ENCODE measurements at regions not wholly inside any gene's neighbourhood (a gene's known extent, or its start where the extent isn't known, plus 50 kb on each side); places are given as distances from the start of the nearest gene placed in this dataset.
"Not testable (repeated sequence)": the region's sequence is repeated elsewhere in the genome, so short reads cannot be mapped to it uniquely, and the experiment has no call there.

GRCh38 chr16:7791028-7791590, 458.5 kb downstream of the RBFOX1 start:
- H3K9me3 ChIP-seq (ENCODE audit: low read depth), result no peaks in the 10 kb centered on the region
- no peaks in the 10 kb centered on the region for H3K36me3 ChIP-seq
- no peak overlapping the region for H2AFZ ChIP-seq (replicated peaks)
- H3K36me3 Mint-ChIP-seq, result no peaks in the 10 kb centered on the region
- no peak overlapping the region for H3K4me3 Mint-ChIP-seq
- H3K27ac ChIP-seq, result no peak overlapping the region
- no peaks in the 10 kb centered on the region for H3K27me3 ChIP-seq
- H3K4me2 ChIP-seq, result no peak overlapping the region
- no peaks in the 10 kb centered on the region for H3K9me3 Mint-ChIP-seq
- no peak overlapping the region for H3K9ac ChIP-seq
- DNase-seq (ENCODE audit: low spot score), result no peak
- no peak overlapping the region for H3K27ac Mint-ChIP-seq
- no peaks in the 10 kb centered on the region for H4K20me1 ChIP-seq (ENCODE audit: low read depth)
- peaks cover 2% of the 10 kb centered on the region for H3K27me3 Mint-ChIP-seq (ENCODE audit: insufficient read depth, low read depth)
- TF ChIP-seq, protein P1, sequence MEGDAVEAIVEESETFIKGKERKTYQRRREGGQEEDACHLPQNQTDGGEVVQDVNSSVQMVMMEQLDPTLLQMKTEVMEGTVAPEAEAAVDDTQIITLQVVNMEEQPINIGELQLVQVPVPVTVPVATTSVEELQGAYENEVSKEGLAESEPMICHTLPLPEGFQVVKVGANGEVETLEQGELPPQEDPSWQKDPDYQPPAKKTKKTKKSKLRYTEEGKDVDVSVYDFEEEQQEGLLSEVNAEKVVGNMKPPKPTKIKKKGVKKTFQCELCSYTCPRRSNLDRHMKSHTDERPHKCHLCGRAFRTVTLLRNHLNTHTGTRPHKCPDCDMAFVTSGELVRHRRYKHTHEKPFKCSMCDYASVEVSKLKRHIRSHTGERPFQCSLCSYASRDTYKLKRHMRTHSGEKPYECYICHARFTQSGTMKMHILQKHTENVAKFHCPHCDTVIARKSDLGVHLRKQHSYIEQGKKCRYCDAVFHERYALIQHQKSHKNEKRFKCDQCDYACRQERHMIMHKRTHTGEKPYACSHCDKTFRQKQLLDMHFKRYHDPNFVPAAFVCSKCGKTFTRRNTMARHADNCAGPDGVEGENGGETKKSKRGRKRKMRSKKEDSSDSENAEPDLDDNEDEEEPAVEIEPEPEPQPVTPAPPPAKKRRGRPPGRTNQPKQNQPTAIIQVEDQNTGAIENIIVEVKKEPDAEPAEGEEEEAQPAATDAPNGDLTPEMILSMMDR (IDR thresholded peaks at IDR 0.05), result no peak
- TF ChIP-seq EZH2 (IDR thresholded peaks at IDR 0.05) (no peak), EZH2phosphoT487 (IDR thresholded peaks at IDR 0.05) (no peak)
- H3F3A ChIP-seq (ENCODE audit: low read depth), result no peaks in the 10 kb centered on the region
- H3K4me1 ChIP-seq, result no peaks in the 10 kb centered on the region
- no peak overlapping the region for H3K4me3 ChIP-seq
- H3K4me1 Mint-ChIP-seq, result no peaks in the 10 kb centered on the region
- H3K79me2 ChIP-seq (ENCODE audit: low read depth), result no peaks in the 10 kb centered on the region

DNA sequence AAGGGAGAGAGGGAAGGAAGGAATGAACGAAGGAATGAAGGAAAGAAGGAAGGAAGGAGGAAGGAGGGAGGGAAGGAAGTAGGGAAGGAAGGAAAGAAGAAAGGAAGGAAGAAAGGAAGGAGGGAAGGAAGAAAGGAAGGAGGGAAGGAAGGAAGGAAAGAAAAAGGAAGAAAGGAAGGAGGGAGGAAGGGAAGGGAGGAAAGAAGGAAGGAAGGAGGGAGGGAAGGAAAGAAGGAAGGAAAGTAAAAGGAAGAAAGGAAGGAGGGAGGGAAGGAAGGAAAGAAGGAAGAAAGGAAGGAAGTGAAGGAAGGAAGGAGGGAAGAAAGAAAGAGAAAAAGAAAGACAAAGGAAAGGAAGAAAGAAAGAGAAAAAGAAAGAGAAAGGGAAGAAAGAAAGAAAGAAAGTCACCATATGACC, 442.4 kb downstream of the RBFOX1 start:
- no peaks in the 10 kb centered on the region for H3K4me1 ChIP-seq
- TF ChIP-seq, protein P1 (IDR thresholded peaks at IDR 0.05), result no peak
- TF ChIP-seq EZH2 (IDR thresholded peaks at IDR 0.05) (no peak), EZH2phosphoT487 (IDR thresholded peaks at IDR 0.05) (no peak)
- no peaks in the 10 kb centered on the region for H3F3A ChIP-seq (ENCODE audit: low read depth)
- H3K27me3 ChIP-seq, result no peaks in the 10 kb centered on the region
- no peak overlapping the region for H2AFZ ChIP-seq (replicated peaks)
- H3K36me3 ChIP-seq, result no peaks in the 10 kb centered on the region
- Mint-ChIP-seq H3K9me3 (no peaks in the 10 kb centered on the region), H3K4me1 (no peaks in the 10 kb centered on the region), H3K4me3 (no peak overlapping the region), H3K27ac (no peak overlapping the region), H3K27me3 (ENCODE audit: insufficient read depth, low read depth) (peaks cover 2% of the 10 kb centered on the region), H3K36me3 (no peaks in the 10 kb centered on the region)
- no peak overlapping the region for H3K4me2 ChIP-seq
- H3K27ac ChIP-seq, result no peak overlapping the region
- no peaks in the 10 kb centered on the region for H3K9me3 ChIP-seq (ENCODE audit: low read depth)
- no peaks in the 10 kb centered on the region for H4K20me1 ChIP-seq (ENCODE audit: low read depth)
- no peak overlapping the region for H3K9ac ChIP-seq
- no peaks in the 10 kb centered on the region for H3K79me2 ChIP-seq (ENCODE audit: low read depth)
- DNase-seq (ENCODE audit: low spot score), result no peak
- no peak overlapping the region for H3K4me3 ChIP-seq

GRCh38 chr16:7772722-7773121, 440.1 kb downstream of the RBFOX1 start:
- Histone ChIP-seq H3K79me2 (ENCODE audit: low read depth) (no peaks in the 10 kb centered on the region), H3F3A (ENCODE audit: low read depth) (no peaks in the 10 kb centered on the region), H3K9ac (no peak overlapping the region), H3K27me3 (no peaks in the 10 kb centered on the region), H3K4me3 (no peak overlapping the region), H3K36me3 (no peaks in the 10 kb centered on the region), H3K4me1 (no peaks in the 10 kb centered on the region), H3K9me3 (ENCODE audit: low read depth) (no peaks in the 10 kb centered on the region), H4K20me1 (ENCODE audit: low read depth) (no peaks in the 10 kb centered on the region), H3K4me2 (no peak overlapping the region), H2AFZ (replicated peaks) (no peak overlapping the region), H3K27ac (no peak overlapping the region)
- no peak for DNase-seq (ENCODE audit: low spot score)
- Mint-ChIP-seq H3K4me1 (no peaks in the 10 kb centered on the region), H3K36me3 (no peaks in the 10 kb centered on the region), H3K27me3 (ENCODE audit: insufficient read depth, low read depth) (peaks cover 2% of the 10 kb centered on the region), H3K9me3 (no peaks in the 10 kb centered on the region), H3K27ac (no peak overlapping the region), H3K4me3 (no peak overlapping the region)
- TF ChIP-seq, protein P1 (IDR thresholded peaks at IDR 0.05), result no peak
- TF ChIP-seq EZH2phosphoT487 (IDR thresholded peaks at IDR 0.05) (no peak), EZH2 (IDR thresholded peaks at IDR 0.05) (no peak)

DNA sequence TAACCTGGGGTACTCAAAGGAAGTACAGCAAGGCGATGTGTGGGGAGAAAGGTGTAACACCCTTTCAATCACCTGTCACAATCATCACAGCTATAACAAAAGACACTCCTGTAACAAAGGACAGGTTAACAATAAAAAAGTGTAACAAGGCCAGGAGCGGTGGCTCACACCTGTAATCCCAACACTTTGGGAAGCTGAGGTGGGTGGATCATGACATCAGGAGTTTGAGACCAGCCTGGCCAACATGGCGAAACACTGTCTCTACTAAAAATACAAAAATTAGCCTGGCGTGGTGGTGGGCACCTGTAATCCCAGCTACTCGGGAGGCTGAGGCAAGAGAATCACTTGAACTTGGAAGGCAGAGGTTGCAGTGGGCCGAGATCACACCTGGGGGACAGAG, 436.4 kb downstream of the RBFOX1 start:
- H2AFZ ChIP-seq (replicated peaks); DNase-seq (ENCODE audit: low spot score); H3K36me3 ChIP-seq; H3K4me3 ChIP-seq; H3F3A ChIP-seq (ENCODE audit: low read depth); H3K9me3 ChIP-seq (ENCODE audit: low read depth); H3K4me3 Mint-ChIP-seq; H4K20me1 ChIP-seq (ENCODE audit: low read depth); H3K27me3 ChIP-seq; H3K4me1 ChIP-seq; H3K4me1 Mint-ChIP-seq; H3K9ac ChIP-seq; H3K27ac ChIP-seq; H3K36me3 Mint-ChIP-seq; H3K9me3 Mint-ChIP-seq; H3K27me3 Mint-ChIP-seq (ENCODE audit: insufficient read depth, low read depth); H3K4me2 ChIP-seq; H3K27ac Mint-ChIP-seq; H3K79me2 ChIP-seq (ENCODE audit: low read depth): not testable (repeated sequence)

Measured in neural progenitor cell (in vitro differentiated cells).